ENCODE measurements at regions not wholly inside any gene's neighbourhood (a gene's known extent, or its start where the extent isn't known, plus 50 kb on each side); places are given as distances from the start of the nearest gene placed in this dataset.

GRCh38 chr3:81005992-81006391 is 755.5 kb downstream of the GBE1 start:
- no peak for TF ChIP-seq CTCF (IDR thresholded peaks at IDR 0.05)
- TF ChIP-seq POLR2A (IDR thresholded peaks at IDR 0.05) = no peak

All from testis (tissue), 2 donors.